ENCODE measurements at regions not wholly inside any gene's neighbourhood (a gene's known extent, or its start where the extent isn't known, plus 50 kb on each side); places are given as distances from the start of the nearest gene placed in this dataset.

DNA sequence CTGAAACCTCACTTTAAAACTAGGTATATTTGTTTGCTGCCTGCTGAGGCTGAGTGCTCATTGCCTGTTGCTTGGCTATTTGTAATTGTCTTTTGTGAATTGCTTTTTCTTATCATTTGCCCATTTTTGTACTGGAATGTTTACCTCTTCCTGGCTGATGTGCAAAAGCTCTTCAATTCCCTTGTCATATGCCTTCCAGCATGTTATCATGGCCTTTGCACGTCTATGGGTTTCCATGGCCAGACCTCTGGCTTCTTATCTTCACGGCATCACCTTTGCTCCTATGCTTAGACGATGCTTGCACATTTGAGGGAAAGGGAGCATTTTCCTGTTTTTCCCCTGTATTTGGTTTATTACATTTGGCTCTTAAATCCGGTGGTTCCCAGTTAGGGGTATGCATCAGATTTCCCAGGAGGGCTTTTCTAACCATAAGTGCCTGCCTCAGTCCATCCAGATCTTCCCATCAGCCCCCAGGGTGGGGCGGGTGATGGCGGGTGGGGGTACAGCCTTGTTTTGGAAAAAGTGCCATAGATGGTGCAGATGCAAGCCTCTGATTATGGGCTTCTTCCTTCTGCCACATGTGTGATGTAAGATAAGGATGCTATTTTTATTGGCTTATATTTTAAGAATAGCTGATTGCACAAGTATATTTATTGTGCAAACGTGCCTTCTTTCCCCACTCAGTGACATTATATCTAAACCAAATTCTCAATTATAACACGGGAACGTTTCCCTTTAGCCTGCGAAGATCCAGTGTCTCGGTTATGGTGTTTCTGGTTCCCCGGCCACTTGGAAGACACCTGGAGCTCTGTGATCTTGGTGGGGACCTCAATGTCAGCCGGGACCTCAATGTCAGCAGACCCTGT is 70.6 kb upstream of the SEPTIN5 start:
- no peak for ATAC-seq
- no peak overlapping the region for H3K27ac Mint-ChIP-seq
- H3K36me3 Mint-ChIP-seq: peaks cover 14 to 18% of the 10 kb centered on the region in 2 donors

GRCh38 chr22:19644314-19645223 is 69.7 kb upstream of the SEPTIN5 start:
- DNase-seq (ENCODE audit: low spot score in 2 of 2): no peak
- H3K9me3 Mint-ChIP-seq: peaks cover 20 to 24% of the 10 kb centered on the region in 2 donors
- H3K27ac Mint-ChIP-seq: no peak overlapping the region
- H3K36me3 Mint-ChIP-seq: peaks cover 19 to 20% of the 10 kb centered on the region in 2 donors
- ATAC-seq: no peak

More for the DNA sequence above, 70.6 kb upstream of the SEPTIN5 start:
- peaks cover 14 to 18% of the 10 kb centered on the region in 2 donors for H3K9me3 Mint-ChIP-seq
- no peak for DNase-seq (ENCODE audit: low spot score in 2 of 2)

DNA sequence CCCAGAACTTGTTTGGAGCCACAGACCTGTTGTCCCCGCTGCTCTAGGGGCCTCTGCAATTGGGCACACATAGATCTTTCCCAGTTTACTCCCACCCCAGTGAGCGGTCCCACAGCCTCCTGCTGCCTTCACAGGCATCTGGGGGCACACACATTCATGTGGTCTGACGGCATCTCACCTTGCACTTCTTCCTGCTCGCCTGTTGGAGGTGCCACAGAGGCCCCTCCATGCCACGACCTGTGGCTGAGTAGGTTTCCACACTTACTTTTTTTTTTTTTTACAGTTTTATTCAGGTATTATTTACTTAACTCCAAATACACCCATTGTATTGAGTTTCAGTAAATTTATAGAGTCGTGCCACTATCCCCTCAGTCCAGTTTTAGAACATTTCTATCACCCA is 68.9 kb upstream of the SEPTIN5 start:
- H3K36me3 Mint-ChIP-seq: peaks cover 19 to 23% of the 10 kb centered on the region in 2 donors
- H3K9me3 Mint-ChIP-seq: peaks cover 20 to 25% of the 10 kb centered on the region in 2 donors
- H3K27ac Mint-ChIP-seq: no peak overlapping the region
- no peak for ATAC-seq
- DNase-seq (ENCODE audit: low spot score in 2 of 2): no peak

DNA sequence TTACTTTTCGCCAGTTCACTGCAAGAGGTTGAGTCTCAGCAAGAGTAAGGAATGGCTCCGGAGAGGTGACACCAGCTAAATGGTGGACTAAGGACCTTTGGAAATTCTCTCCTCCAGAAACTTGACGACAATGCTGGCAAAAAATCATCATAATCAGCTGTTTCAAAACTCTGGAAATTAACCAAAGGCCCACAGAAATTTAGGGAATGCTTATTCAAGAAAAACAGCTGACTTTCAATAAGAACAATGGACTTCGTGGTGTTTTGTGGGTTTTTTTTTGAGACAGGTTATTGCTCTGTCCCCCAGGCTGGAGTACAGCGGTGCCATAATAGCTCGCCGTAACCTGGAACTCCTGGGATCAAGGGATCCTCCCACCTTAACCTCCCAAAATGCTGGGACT is 68.4 kb upstream of the SEPTIN5 start:
- no peak for DNase-seq (ENCODE audit: low spot score in 2 of 2)
- Mint-ChIP-seq H3K9me3 (peaks cover 20 to 25% of the 10 kb centered on the region in 2 donors), H3K36me3 (peaks cover 19 to 23% of the 10 kb centered on the region in 2 donors), H3K27ac (no peak overlapping the region)
- ATAC-seq: no peak

- Mint-ChIP-seq H3K36me3 (peaks cover 19 to 23% of the 10 kb centered on the region in 2 donors), H3K27ac (no peak overlapping the region), H3K9me3 (peaks cover 20 to 25% of the 10 kb centered on the region in 2 donors)
- ATAC-seq (no peak), DNase-seq (ENCODE audit: low spot score in 2 of 2) (no peak)
Observed at GRCh38 chr22:19646383-19646782, 67.9 kb upstream of the SEPTIN5 start.

- DNase-seq (ENCODE audit: low spot score in 2 of 2): no peak
Observed at GRCh38 chr22:19648419-19648929, 65.8 kb upstream of the SEPTIN5 start.

DNA sequence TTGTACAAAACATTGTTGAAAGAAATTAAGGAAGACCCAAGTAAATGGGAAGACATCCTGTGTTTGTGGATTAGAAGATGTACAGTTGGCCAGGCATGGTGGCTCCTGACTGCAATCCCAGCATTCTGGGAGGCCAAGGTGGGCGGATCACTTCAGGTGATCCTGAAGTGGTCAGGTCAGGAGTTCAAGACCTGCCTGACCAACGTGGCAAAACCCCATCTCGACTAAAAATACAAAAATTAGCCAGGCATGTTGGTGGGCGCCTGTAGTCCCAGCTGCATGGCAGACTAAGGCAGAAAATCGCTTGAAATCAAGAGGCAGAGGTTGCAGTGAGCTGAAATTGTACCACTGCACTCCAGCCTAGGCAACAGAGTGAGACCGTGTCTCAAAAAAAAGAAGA is 62.0 kb upstream of the SEPTIN5 start:
- H3K36me3 Mint-ChIP-seq: peaks cover 10 to 17% of the 10 kb centered on the region in 2 donors
- peaks cover 14 to 15% of the 10 kb centered on the region in 2 donors for H3K9me3 Mint-ChIP-seq
- ATAC-seq (no peak), DNase-seq (ENCODE audit: low spot score in 2 of 2) (no peak)
- H3K27ac Mint-ChIP-seq: no peak overlapping the region

More at GRCh38 chr22:19648419-19648929, 65.8 kb upstream of the SEPTIN5 start:
- peaks cover 19 to 23% of the 10 kb centered on the region in 2 donors for H3K36me3 Mint-ChIP-seq
- ATAC-seq: no peak
- no peak overlapping the region for H3K27ac Mint-ChIP-seq
- peaks cover 20 to 25% of the 10 kb centered on the region in 2 donors for H3K9me3 Mint-ChIP-seq

DNA sequence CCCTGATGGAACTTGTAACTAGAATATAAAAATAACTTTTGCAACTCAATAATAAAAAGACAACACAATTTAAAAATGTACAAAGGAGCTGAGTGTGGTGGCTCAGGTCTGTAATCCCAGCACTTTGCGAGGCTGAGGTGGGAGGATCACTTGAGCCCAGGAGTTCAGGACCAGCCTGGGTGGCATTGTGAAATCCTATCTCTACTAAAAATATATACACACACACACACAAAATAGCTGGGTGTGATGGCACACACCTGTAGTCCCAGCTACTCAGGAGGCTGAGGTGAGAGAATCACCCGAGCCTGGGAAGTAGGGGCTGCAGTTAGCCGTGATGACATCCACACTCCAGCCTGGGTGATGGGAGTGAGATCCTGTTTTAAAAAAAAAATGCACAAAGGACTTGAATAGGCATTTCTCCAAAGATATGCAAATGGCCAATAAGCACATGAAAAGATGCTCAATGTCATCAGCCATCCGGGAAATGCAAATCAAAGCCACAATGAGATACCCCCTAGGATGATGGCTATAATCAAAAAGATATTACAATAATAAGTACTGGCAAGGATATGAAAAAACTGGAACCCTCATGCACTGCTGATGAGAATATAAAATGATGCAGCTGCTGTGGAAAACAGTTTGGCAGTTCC is 59.8 kb upstream of the SEPTIN5 start:
- peaks cover 0 to 4% of the 10 kb centered on the region in 2 donors for H3K36me3 Mint-ChIP-seq
- H3K9me3 Mint-ChIP-seq: peaks cover 0 to 2% of the 10 kb centered on the region in 2 donors
- H3K27ac Mint-ChIP-seq: no peak overlapping the region
- no peak for ATAC-seq
- no peak for DNase-seq (ENCODE audit: low spot score in 2 of 2)

GRCh38 chr22:19655399-19655798 is 58.9 kb upstream of the SEPTIN5 start:
- H3K36me3 Mint-ChIP-seq: no peaks in the 10 kb centered on the region
- no peaks in the 10 kb centered on the region for H3K9me3 Mint-ChIP-seq
- ATAC-seq (no peak), DNase-seq (ENCODE audit: low spot score in 2 of 2) (no peak)
- no peak overlapping the region for H3K27ac Mint-ChIP-seq

DNA sequence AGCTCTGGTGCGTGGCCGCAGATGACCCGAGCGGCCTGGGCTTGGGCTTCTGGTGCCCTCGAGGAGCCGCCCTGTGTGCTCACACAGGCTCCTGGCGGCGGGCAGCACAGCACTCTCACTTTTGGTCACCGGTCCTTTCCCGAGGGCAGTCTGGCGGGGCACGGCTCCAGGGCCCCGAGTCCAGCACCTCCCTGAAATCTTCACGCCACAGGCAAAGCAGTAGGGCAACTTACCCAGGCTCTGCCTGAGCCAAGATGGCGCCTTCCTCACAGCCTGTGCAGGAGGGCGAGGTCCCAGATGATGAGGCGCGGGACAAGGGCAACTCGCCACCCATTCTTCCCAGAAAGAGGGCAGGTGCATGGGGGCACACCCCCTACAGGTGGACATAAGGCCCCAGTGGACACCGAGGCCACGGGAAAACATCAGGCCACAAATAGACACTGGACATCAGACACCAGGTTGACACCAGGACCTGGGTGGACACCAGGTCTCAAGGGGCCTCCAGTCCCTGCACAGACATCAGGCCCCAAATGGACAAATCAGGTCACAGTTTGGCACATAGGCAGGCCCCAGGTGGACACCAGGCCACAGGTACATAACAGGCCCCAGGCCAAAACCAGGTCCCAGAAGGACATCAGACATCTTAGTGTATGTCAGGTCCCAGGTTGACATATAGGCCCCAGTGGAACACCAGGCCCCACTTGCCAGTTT is 57.6 kb upstream of the SEPTIN5 start:
- H3K27ac Mint-ChIP-seq: no peak overlapping the region
- no peaks in the 10 kb centered on the region for H3K36me3 Mint-ChIP-seq
- DNase-seq (ENCODE audit: low spot score in 2 of 2) (no peak), ATAC-seq (no peak)
- no peaks in the 10 kb centered on the region for H3K9me3 Mint-ChIP-seq

DNA sequence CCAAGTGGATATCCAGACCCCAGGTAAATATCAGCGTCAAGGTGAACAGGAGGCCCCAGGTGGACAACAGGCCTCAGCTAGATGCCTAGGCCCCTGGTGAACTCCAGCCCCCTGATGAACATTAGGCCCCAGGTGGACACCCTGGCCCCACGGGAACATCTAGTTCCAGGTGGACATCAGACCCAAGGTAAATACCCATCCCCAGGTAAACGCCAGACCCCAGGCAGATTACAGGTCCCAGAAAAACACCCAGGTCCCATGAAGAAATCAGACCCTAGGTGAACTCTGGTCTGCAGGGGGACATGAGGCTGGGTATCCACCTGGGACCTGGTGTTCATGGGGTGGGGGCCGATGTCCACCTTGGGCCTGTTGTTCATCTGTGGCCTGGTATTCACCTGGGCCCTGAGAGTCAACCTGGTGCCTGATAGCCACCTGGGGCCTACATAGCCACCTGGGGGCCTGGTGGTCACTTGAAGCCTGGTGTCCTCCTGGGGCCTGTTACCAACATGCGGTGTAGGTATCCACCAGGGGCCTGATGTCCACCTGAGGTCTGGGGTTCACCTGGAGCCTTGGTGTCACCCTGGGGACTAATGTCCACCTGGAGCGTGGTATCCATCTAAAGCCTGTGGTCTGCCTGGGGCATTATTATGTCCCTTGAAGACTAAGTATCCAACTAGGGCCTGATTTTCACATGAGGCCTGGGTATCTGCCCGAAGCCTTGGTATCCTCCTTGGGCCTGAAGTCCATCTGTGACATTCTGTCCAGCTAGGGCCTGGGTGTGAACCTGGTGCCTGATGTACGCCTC is 56.8 kb upstream of the SEPTIN5 start:
- H3K27ac Mint-ChIP-seq: no peak overlapping the region
- no peak for ATAC-seq
- no peaks in the 10 kb centered on the region for H3K36me3 Mint-ChIP-seq
- no peak for DNase-seq (ENCODE audit: low spot score in 2 of 2)
- H3K9me3 Mint-ChIP-seq: no peaks in the 10 kb centered on the region

DNA sequence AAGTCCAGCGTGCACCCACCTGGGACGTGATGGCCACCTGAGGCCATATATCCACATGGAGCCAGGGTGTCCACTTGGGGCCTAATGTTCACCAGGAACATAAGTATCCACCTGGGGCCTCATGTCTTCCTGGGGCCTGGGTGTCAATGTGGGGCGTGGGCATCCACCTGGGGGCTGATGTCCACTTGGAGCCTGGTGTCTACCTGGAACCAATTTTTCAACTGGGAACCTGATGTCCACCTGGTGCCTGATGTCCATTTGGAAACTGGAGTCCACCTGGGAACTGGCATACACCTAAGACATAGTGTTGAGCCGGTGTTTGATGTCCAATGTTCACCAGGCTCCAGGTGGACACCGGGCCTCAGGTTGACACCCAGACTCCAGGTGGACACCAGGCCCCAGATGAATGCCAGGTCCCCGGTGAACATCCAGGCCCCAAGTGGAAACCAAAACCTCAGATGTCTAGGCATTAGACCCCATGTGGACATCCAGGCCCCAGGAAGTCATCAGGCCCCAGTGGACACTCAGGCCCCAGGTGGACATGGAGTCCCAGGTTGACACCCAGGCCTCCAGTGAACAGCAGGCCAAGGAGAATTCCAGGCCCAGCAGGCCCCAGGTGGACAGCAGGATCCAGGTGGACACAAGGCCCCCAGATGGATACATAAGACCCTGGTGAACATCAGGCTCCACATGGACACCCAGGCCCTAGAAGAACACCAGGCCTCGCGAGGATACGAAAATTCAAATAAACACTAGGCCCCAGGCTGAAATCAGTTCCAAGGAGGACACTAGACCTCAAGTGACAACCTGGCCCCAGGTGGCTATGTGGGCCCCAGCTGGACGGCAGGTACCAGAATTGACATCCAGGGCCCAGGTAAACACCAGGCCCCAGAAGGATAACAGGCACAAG is 56.0 kb upstream of the SEPTIN5 start:
- no peak for DNase-seq (ENCODE audit: low spot score in 2 of 2)
- no peaks in the 10 kb centered on the region for H3K9me3 Mint-ChIP-seq
- H3K36me3 Mint-ChIP-seq: no peaks in the 10 kb centered on the region
- H3K27ac Mint-ChIP-seq: no peak overlapping the region
- no peak for ATAC-seq

- H3K27ac Mint-ChIP-seq: no peak overlapping the region
- DNase-seq (ENCODE audit: low spot score in 2 of 2) (no peak), ATAC-seq (no peak)
- H3K36me3 Mint-ChIP-seq: no peaks in the 10 kb centered on the region
- no peaks in the 10 kb centered on the region for H3K9me3 Mint-ChIP-seq
Observed at GRCh38 chr22:19658967-19659804, 55.1 kb upstream of the SEPTIN5 start.
